Gastrocnemius medialis (tissue), 4 donors: ENCODE measurements at regions not wholly inside any gene's neighbourhood (a gene's known extent, or its start where the extent isn't known, plus 50 kb on each side); places are given as distances from the start of the nearest gene placed in this dataset.

Source experiments
- CTCF ChIP-seq, 5 experiments: fragments of 450-650 bp in 3 of 5; fragments of 200-600 bp in 2 of 5; sonication (generic) in 2 of 5; IDR thresholded peaks in 4 of 5; conservative IDR thresholded peaks in 1 of 5; 1 replicate in 4 of 5; 2 replicates in 1 of 5; pipeline ENCODE4 v1.5.1; 2016 to 2019; ENCODE audit warnings: antibody characterized with exemption in 5 of 5, mild to moderate bottlenecking in 3 of 5, moderate library complexity in 3 of 5
- POLR2A ChIP-seq, 2 donors: fragments of 450-650 bp; IDR thresholded peaks; one replicate each; pipeline ENCODE4 v1.6.1; 2017; ENCODE audit warnings: antibody characterized with exemption in 2 of 2, mild to moderate bottlenecking in 2 of 2, moderate library complexity in 2 of 2

GRCh38 chr20:56833427-56833826, 204.3 kb downstream of the TFAP2C start:
- TF ChIP-seq POLR2A (IDR thresholded peaks at IDR 0.05) (no peak), CTCF (IDR thresholded peaks at IDR 0.05 in 4 of 5, conservative IDR thresholded peaks at IDR 0.05 in 1 of 5) (no peak)
